ENCODE measurements at regions not wholly inside any gene's neighbourhood (a gene's known extent, or its start where the extent isn't known, plus 50 kb on each side); places are given as distances from the start of the nearest gene placed in this dataset.

DNA sequence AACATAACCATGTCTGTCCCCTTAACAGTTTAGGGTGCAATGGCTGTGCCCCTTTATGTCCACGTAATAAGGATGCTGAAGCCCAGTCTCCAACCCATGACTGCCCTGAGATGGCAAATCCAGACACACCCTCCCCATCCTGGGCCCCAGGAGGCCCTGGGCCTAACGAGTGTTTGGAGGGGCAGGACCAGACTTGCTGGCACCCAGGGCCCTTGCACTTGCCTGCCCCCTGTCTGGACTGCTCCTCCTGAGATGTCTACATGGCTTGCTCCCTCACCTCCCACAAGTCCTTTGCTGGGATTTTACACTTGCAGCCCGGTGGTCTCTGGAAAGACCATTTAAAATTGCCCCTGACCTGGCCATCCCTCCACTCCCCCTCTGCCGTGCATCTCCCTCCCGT is 132.2 kb upstream of the NECTIN1 start:
- TF ChIP-seq EZH2 (IDR thresholded peaks at IDR 0.05; ENCODE audit: borderline replicate concordance, low read depth, low read length, severe bottlenecking) (no peak), POLR2A (IDR thresholded peaks at IDR 0.05; ENCODE audit: low read depth, low read length) (no peak), POLR2AphosphoS5 (IDR thresholded peaks at IDR 0.05; ENCODE audit: insufficient read depth, low read depth, low read length) (no peak), GATA2 (IDR thresholded peaks at IDR 0.05; ENCODE audit: insufficient read depth, insufficient read length, low read depth, low read length) (no peak), JUN (IDR thresholded peaks at IDR 0.05; ENCODE audit: borderline replicate concordance, insufficient read depth, insufficient read length, low read depth) (no peak)
- TF ChIP-seq, protein P1, sequence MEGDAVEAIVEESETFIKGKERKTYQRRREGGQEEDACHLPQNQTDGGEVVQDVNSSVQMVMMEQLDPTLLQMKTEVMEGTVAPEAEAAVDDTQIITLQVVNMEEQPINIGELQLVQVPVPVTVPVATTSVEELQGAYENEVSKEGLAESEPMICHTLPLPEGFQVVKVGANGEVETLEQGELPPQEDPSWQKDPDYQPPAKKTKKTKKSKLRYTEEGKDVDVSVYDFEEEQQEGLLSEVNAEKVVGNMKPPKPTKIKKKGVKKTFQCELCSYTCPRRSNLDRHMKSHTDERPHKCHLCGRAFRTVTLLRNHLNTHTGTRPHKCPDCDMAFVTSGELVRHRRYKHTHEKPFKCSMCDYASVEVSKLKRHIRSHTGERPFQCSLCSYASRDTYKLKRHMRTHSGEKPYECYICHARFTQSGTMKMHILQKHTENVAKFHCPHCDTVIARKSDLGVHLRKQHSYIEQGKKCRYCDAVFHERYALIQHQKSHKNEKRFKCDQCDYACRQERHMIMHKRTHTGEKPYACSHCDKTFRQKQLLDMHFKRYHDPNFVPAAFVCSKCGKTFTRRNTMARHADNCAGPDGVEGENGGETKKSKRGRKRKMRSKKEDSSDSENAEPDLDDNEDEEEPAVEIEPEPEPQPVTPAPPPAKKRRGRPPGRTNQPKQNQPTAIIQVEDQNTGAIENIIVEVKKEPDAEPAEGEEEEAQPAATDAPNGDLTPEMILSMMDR (IDR thresholded peaks at IDR 0.05; ENCODE audit: extremely low read depth in 1 of 2, insufficient read depth in 1 of 2, low read depth in 1 of 2, low read length in 2 of 2): no peak
- TF ChIP-seq, protein P2, sequence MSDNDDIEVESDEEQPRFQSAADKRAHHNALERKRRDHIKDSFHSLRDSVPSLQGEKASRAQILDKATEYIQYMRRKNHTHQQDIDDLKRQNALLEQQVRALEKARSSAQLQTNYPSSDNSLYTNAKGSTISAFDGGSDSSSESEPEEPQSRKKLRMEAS (IDR thresholded peaks at IDR 0.05; ENCODE audit: insufficient read depth, insufficient read length): no peak

Data from endothelial cell of umbilical vein (primary cell).